ENCODE measurements at regions not wholly inside any gene's neighbourhood (a gene's known extent, or its start where the extent isn't known, plus 50 kb on each side); places are given as distances from the start of the nearest gene placed in this dataset.

DNA sequence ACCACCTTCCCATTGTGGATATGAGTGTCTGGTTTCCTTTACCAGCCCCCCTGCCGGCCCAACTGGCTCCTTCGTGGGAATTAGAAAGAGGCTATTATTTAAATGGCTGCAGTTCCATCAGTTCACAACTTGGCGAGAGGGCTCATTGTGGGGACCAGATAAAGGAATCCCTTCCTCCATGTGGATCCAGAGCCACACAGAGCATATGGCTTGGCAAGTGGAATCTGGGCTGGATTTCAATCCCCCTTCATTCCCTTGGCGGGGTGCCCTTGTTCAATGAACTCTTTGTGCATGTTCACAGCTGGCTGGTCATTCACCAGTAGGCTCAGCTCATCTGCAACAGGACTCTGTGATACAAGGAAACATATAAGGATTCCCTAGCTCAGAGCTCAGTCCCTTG, 140.6 kb downstream of the OPN5 start:
- Histone ChIP-seq H3K4me1 (no peaks in the 10 kb centered on the region), H3K36me3 (no peaks in the 10 kb centered on the region), H3K9me3 (peaks cover 0 to 4% (median 0%) of the 10 kb centered on the region in 11 donors), H3K4me3 (no peak overlapping the region), H3K27ac (no peak overlapping the region), H3K27me3 (no peaks in the 10 kb centered on the region)
- 43 to 44% methylated on average over 4 of the region's 4 CpGs for WGBS, 2 donors
- intact Hi-C loops (cut with DNase I): no loop called here
- no peak for ATAC-seq
- TF ChIP-seq, protein P1, sequence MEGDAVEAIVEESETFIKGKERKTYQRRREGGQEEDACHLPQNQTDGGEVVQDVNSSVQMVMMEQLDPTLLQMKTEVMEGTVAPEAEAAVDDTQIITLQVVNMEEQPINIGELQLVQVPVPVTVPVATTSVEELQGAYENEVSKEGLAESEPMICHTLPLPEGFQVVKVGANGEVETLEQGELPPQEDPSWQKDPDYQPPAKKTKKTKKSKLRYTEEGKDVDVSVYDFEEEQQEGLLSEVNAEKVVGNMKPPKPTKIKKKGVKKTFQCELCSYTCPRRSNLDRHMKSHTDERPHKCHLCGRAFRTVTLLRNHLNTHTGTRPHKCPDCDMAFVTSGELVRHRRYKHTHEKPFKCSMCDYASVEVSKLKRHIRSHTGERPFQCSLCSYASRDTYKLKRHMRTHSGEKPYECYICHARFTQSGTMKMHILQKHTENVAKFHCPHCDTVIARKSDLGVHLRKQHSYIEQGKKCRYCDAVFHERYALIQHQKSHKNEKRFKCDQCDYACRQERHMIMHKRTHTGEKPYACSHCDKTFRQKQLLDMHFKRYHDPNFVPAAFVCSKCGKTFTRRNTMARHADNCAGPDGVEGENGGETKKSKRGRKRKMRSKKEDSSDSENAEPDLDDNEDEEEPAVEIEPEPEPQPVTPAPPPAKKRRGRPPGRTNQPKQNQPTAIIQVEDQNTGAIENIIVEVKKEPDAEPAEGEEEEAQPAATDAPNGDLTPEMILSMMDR (IDR thresholded peaks at IDR 0.05): no peak
- no peak for DNase-seq

DNA sequence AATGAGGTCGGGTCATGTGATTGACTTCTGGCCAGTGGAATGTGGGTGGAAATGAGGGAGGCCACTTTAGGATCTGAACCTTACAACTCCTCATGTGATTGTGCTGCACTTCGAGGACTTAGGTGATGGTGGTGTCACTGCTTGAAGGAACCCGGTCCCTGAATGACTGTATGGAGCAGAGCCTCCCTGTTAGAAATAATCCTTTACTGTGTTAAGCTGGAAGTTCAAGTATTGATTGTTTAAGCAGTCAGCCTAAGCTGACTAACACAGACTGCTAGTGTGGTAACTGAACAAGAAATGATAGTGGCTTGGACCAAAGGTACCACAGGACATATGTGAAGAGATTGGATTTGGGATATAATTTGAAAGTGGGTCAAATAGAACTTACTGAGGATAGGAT, 138.0 kb downstream of the OPN5 start:
- WGBS, 2 donors: 82 to 85% methylated on average over 3 of the region's 3 CpGs
- Histone ChIP-seq H3K4me3 (no peak overlapping the region), H3K36me3 (no peaks in the 10 kb centered on the region), H3K4me1 (no peaks in the 10 kb centered on the region), H3K27ac (no peak overlapping the region), H3K9me3 (peaks cover 0 to 4% (median 0%) of the 10 kb centered on the region in 11 donors), H3K27me3 (peaks cover 0 to 3% (median 0%) of the 10 kb centered on the region in 7 donors)
- ATAC-seq: no peak
- intact Hi-C loops (cut with DNase I): no loop called here
- no peak for DNase-seq
- TF ChIP-seq, protein P1 (IDR thresholded peaks at IDR 0.05): no peak

DNA sequence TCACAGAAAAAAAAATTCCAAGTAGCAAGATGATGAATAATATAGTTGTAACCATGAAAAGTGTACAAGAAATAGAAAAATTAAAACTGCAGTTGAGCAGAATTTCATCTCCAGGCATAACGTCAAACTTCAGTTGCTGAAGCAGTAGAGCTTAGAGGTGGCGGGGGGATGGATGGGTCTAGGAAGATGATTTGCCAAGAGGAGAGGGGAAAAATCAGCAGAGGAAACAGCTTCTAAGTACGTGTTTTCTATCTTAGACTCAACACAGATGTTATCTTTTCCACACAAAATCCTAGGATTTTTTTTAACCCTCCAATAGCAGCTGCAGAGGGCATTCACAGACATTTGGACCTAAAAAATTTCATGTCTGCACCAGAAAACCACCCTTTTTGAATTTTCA, 136.0 kb downstream of the OPN5 start:
- H3K9me3 ChIP-seq: peaks cover 0 to 4% (median 0%) of the 10 kb centered on the region in 11 donors
- DNase-seq (no peak), ATAC-seq (no peak)
- H3K27ac ChIP-seq: no peak overlapping the region
- peaks cover 0 to 4% (median 0%) of the 10 kb centered on the region in 7 donors for H3K27me3 ChIP-seq
- H3K36me3 ChIP-seq: no peaks in the 10 kb centered on the region
- H3K4me1 ChIP-seq: no peaks in the 10 kb centered on the region
- 66 to 69% methylated on average over 3 of the region's 3 CpGs for WGBS, 2 donors
- TF ChIP-seq, protein P1 (IDR thresholded peaks at IDR 0.05): no peak
- H3K4me3 ChIP-seq: no peak overlapping the region
- intact Hi-C loops (cut with DNase I): no loop called here

DNA sequence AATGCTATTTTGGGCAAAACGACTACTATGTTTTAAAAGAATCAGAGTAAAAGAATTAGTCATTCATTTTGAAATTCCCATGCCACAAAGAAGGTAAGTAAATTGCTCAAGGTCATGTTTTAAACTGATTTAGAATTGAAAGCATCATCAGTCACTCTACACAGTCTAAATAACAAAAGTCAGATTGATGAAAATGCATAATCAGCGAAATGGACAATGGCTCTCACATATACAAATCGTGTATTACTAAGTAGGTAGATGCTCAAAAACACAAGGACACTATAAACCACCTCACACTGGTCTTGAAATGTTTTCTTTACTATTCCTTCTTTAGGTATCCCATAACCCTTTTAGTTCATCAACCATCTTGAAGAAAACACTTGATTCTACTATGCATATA, 135.4 kb downstream of the OPN5 start:
- H3K9me3 ChIP-seq: peaks cover 0 to 4% (median 0%) of the 10 kb centered on the region in 11 donors
- no peaks in the 10 kb centered on the region for H3K4me1 ChIP-seq
- no peak overlapping the region for H3K4me3 ChIP-seq
- ATAC-seq (no peak), DNase-seq (no peak)
- 90 to 93% methylated on average over 3 of the region's 3 CpGs for WGBS, 2 donors
- peaks cover 0 to 4% (median 0%) of the 10 kb centered on the region in 7 donors for H3K27me3 ChIP-seq
- intact Hi-C loops (cut with DNase I): no loop called here
- no peak overlapping the region for H3K27ac ChIP-seq
- TF ChIP-seq, protein P1 (IDR thresholded peaks at IDR 0.05): no peak
- H3K36me3 ChIP-seq: no peaks in the 10 kb centered on the region
